NCI-H1417 treated with DMSO at 0.1 percent for 48 hours (cell line): ENCODE measurements at regions not wholly inside any gene's neighbourhood (a gene's known extent, or its start where the extent isn't known, plus 50 kb on each side); places are given as distances from the start of the nearest gene placed in this dataset.
"Not testable (repeated sequence)": the region's sequence is repeated elsewhere in the genome, so short reads cannot be mapped to it uniquely, and the experiment has no call there.

Experiments
- DNase-seq: peaks from one replicate; lab custom pipeline; 2025; lab: John Stamatoyannopoulos, UW

DNA sequence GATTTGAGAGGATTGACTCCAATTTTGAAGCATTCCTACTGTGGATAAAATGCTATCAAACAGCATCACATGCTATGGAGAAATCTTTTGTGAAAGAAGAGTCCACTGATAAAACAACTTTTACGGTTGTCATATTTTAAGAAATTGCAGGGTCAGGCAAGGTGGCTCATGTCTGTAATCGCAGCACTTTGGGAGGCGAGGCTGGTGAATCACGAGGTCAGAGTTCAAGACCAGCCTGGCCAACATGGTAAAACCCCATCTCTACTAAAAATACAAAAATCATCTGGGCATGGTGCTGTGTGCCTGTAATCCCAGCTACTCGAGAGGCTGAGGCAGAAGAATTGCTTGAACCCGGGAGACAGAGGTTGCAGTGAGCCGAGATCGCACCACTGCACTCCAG is 338.8 kb upstream of the SOX9 start:
- DNase-seq, result not testable (repeated sequence)

DNA sequence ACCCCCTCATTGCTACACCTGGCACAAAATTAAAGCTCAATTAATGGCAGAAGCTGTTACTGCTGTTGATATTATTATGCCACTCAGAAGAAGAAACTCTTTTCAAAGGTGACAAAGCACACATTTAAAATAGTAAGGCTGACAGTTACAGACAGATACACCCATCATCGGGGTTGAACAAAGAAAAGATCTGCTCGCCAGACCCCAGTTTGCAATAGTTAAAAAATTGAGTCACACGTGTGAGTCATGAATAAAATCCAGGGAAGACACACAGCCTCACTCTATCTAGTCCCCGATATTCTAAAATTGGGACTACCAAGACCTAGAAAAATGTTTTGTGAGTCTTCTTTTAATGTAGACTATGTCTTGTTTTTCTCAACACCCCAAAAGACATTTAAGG is 330.0 kb upstream of the SOX9 start:
- DNase-seq, result no peak

GRCh38 chr17:71791311-71791710 is 329.5 kb upstream of the SOX9 start:
- no peak for DNase-seq

GRCh38 chr17:71792966-71793365 is 327.9 kb upstream of the SOX9 start:
- no peak for DNase-seq

GRCh38 chr17:71793518-71793917 is 327.3 kb upstream of the SOX9 start:
- no peak for DNase-seq

DNA sequence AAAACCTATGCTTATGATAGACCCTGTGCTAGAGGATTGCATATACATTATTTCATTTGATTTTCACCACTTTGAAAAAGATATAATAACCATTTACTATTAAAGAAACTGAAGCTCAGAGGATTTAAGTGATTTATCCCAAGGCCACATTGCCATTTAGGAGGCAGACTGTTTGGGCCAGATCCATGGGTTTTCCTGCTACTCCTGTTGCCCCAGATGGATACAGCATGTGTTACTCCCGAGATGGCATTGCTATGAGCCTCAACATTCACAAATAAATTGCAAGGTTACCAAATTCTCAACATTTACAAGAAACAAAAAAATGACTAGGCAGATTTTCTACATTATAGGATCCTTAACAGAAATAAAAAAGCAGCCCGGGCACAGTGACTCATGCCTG is 322.1 kb upstream of the SOX9 start:
- no peak for DNase-seq

DNA sequence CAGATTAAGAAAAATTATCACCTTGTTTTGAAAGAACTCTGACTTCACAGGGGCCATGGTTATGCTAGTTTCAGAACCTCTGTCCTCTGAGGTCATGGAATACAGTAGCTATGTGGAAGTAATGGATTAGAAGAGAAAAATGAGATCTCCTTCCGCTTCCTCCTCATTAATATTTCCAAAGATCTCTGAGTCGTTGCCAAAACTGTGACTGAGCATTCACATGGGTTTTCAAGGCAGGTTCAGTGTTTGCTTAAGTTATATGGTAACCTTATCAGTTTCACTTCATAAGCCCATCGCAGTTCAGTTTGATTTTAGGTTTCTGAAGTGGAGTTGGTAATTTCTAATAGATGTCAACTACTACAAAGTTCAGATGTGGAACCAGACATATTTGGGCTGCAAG is 321.2 kb upstream of the SOX9 start:
- DNase-seq, result no peak

- no peak for DNase-seq
These were observed 319.5 kb upstream of the SOX9 start for GRCh38 chr17:71801301-71801700.

- no peak for DNase-seq
These were observed 318.2 kb upstream of the SOX9 start for GRCh38 chr17:71802663-71803062.

DNA sequence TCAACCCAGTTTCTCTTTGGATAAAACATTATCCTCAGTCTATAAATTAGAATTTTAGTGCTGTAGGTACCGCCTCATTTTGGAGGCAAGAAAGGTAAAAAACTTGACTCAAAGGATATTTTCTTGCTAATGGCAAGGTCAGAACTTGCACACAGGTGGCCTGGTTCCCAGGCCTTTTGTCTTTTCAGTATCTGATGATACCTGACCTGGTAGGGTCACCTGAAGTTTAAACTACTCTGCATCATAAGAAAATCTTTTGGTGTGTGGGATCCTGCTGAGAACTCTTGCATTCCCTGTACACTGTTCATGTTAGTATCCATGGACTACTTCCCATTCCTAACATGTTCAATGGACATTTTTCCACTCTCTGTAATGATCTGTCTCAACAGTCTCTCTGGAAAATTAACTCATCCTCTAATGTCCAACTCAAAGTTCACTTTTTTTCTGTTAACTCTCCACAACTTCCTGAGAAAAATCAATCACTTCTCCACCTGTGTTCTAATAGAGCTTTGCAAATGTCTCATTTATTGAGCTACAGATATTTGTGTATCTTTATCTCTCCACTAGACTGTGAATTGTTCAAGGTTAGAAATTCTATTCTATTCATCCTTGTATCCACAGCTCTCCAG is 317.1 kb upstream of the SOX9 start:
- DNase-seq, result no peak

GRCh38 chr17:71809537-71809936 is 311.3 kb upstream of the SOX9 start:
- no peak for DNase-seq

DNA sequence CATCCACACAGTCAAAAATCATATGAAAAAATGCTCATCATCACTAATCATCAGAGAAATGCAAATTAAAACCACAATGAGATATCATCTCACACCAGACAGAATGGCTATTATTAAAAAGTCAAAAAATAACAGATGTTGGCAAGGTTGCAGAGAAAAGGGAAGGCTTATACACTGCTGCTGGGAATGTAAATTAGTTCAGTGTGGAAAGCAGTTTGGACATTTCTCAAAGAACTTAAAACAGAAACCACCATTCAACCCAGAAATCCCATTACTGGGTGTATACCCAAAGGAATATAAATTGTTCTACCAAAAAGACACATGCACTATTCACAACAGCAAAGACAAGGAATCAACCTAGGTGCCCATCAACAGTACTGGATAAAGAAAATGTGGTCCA is 307.0 kb upstream of the SOX9 start:
- not testable (repeated sequence) for DNase-seq

DNA sequence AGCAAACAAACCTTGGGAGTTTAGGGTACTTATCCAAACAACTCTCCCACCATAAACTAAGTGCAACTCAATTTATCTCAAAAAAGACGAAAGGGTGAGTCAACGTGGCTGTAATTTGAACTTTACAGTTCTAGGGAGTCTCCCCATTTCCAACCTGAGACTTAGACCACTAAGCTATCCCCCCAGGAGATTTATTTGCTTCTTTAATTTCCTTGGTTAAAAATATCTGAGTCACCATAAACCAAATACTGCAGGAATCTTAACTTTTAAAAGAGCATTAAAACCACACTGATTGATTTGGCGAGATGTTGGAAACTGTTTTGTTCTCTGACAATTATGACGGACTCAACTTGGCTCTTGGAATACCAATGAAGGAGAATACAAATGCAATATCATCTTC is 299.3 kb upstream of the SOX9 start:
- no peak for DNase-seq

DNA sequence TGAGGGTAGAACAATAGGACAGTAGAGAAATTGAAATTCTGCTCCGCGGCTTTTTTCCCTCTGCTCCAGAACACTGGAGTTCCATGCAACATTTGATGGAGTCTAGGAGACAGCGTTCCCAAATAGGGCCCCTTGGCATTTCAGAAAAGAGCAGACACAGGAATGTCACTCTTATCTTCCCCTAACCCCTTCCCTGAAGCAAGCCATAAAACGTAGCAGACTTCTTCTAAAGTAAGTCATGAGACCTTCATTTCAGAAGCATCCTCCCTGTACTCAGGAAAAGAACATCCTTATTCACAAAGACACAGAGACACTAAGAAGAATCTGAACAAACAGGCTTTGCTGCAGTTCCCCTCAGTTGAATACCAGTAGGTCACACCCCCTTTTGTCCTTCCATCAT is 296.1 kb upstream of the SOX9 start:
- DNase-seq, result no peak

DNA sequence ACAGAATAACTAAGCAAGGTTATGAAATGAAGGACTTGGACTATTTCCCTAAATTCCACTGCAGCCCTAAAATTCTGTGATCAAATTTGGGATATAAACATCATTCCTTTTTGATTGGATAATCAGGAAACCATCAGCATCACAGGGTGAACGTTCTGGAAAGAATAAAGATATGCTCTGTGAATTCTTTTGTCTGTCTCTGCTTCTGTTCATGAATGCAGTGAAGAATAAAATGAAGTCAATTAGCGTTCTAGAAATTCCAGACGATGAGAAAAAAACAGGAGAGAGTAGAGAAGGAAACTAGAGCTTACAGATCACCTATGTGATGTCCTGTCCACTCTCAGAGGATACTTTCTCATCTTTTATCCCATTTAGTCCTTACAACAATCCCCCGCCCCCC is 295.1 kb upstream of the SOX9 start:
- no peak for DNase-seq

GRCh38 chr17:71828182-71828596 is 292.6 kb upstream of the SOX9 start:
- DNase-seq, result peak; percentile 84

- no peak for DNase-seq
These were observed 290.0 kb upstream of the SOX9 start for GRCh38 chr17:71830866-71831265.

DNA sequence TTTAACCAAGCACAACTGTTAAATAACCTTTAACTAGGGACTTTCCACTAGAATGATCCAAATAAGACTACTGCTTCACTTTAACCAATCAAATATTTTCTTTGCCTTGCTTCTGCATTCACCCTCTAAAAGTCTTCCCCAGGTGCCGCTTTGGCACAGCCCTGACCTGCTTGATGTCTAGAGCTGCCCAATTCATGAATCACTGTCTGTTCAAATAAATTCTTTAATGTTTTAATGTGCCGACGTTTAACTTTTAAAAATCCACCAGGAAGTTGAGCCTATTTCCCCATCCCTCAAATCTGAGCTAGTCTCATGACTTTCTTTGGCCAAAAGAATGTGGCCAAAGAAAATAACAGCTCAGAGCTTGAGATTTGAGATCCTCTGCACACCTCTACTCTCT is 277.8 kb upstream of the SOX9 start:
- no peak for DNase-seq

DNA sequence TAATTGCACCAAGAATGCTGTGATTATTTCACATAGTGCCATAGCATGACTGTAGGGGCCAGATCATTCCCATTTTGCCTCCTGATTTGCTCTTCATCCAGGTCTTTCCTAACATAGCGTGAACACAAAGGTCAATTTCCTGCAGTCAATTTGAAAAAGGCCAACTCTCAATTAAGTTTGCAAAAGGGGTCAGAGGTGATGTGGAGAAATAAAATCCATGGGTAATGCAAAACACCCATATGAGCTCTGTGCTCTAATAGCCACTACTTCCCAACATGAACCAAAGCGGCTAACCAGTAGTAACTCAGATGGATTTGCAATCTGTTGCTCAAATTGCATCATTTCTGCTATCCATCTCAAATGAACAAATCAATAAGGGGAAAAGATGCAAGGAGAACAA is 275.5 kb upstream of the SOX9 start:
- DNase-seq, result no peak

DNA sequence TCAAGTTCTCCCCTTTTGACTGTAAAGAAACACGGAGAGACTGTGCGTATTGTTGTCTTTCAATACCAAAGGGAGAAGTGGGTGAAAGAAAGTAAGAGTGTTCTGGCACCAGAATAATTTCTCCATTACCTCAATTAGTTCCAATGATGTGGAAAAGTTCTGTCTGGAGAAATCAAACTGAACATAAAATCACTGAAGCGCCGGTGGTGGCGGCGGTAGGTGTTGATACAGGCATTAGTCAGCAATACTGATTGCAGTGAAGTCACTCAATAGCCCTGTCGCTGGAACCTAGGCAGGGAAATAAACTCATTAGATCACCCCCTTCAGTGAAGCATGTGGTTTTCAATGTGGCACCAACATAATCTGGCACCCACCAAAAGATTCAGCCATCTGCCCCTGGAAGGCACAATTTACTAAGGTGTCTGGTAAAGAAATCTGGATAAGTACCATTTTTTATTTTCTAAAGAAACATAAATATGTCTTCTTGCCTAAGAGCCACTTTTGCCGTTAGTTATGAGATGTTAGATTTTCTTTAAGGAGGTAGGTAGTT is 274.2 kb upstream of the SOX9 start:
- DNase-seq, result no peak

- DNase-seq, result no peak
These were observed 270.7 kb upstream of the SOX9 start for GRCh38 chr17:71849783-71850768.

DNA sequence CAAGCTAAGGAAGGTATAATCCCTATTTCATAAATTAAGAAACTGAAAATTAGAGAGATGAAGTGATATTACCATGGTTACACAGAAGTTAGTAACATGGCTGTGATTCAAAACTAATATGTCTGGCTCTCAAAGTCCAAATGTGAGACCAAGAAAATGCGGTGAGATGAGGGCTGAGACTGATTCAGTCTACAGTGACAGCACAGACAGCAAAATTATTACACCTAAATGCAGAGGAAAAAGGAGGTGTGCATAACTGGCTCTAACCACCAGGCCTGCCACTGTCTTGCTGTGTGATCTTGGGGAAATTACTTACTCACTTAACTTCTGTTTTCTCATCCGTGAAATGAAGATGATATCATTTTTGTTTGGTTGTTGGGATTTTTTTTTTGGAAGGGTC is 270.0 kb upstream of the SOX9 start:
- DNase-seq, result no peak

DNA sequence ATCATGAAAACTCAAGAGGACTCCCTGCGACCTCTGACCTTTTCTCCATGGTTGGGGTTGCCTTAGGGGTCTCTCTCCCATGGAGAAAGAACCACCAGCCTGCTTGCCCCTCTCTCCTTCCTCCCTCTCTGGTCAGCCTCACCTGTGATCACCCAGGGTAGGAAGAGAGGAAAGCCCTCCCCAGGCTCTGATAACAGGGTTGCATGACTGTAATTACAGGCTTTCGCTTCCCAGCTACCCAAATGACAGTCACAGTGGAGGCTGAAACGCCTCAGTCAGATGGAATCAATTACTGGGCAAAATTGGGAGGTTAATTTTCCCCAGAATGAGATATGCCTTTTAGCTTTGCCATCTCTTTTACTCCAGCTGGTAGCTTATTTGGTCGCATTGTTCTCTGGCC is 265.8 kb upstream of the SOX9 start:
- DNase-seq, result peak; percentile 54
